D341Med (cell line): ENCODE measurements at regions not wholly inside any gene's neighbourhood (a gene's known extent, or its start where the extent isn't known, plus 50 kb on each side); places are given as distances from the start of the nearest gene placed in this dataset.
A peak's percentile ranks its signal among the peaks of the same experiment; 100 is the strongest.

Experiments
- DNase-seq: peaks from one replicate; pipeline ENCODE4 v3.0.0; 2012; ENCODE audit warnings: low spot score

- DNase-seq = peak; percentile 81
These were observed 323.3 kb downstream of the RPS6KC1 start for GRCh38 chr1:213374369-213374768.

DNA sequence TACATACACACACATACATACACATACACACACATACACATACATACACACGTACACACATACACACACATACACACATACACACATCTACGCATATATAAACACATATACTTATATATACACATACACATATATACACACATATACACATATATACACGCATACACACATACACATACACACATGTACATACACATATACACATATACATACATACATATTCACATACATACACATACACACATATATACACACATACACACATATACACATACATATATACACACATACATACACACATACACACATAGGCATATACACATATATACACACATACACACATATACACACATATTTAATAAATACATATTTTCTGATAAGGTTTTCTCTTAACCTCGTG is 324.0 kb downstream of the RPS6KC1 start:
- no peak for DNase-seq

DNA sequence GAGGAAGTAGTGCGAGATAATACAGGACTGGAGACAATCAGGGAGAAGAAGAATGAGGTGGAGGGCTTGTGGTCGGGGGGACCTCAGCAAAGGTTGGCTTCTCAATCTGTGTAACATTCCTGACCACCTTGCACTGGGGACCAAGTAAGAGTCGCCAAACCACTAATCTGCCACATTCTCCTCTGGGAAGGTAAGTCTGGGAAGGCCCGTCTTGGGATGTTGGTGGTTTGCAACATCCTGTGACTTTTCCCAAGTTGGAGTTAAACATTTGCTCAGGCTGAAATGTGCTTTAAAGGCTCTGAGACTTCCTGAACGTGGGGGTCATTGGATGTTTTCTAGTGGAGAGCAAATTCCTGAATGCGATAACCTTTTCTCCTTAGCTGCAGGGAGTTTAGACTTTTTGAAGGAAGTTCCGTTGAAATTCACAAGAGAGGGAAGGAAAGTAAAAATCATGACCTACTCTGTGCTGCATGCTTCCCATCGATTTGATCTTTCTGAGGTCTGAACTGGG is 325.9 kb downstream of the RPS6KC1 start:
- DNase-seq = no peak

GRCh38 chr1:213380865-213381264 is 329.8 kb downstream of the RPS6KC1 start:
- DNase-seq = no peak

- no peak for DNase-seq
These were observed 330.6 kb downstream of the RPS6KC1 start for GRCh38 chr1:213381572-213382084.

DNA sequence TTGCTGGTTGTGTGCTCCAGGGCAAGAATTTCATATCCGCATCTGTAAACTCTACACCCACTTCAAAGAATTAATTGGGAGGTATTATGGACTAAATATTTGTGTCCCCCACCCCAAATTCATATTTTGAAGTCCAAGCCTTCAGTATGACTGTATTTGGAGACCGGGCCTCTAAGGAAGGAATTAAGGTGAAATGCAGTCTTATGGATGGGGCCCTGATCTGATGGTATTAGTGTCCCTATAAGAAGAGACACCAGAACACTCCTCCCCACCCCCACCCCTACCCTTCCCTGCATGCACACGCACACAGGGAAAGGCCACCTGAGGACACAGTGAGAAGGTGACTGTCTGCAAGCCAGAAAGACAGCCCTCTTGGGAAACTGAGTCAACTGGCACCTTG is 332.4 kb downstream of the RPS6KC1 start:
- no peak for DNase-seq

GRCh38 chr1:213385201-213385600 is 334.2 kb downstream of the RPS6KC1 start:
- no peak for DNase-seq

GRCh38 chr1:213385806-213386324 is 334.8 kb downstream of the RPS6KC1 start:
- no peak for DNase-seq

DNA sequence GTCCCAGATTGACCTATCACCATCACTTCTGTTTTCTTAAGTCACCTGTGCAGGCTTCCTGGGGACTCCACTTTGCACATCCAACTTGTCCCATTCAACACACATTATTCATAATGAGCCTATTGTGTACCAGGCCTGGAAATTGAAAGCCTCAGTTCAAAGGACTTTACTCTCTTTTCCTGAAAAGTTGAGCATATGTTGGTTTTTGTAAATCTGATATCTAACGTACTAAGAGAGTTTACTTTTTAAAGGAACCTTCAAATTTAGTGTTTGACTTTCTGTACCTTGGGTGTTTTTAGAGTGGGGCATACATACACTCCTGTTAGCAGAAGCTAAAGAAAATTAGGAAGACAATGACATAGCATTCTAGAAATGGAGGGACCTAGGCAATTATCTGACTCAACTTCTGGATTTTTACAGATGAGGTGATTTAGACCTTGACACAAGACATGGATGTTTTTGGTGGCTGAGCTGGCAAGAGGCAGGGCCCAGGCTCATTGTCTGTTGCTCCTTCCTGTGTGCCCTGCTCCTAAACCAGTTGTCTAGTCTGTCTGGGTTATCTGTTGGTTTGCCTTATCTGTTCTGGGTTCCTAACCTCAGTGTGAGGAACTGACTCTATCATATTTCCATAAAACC is 336.5 kb downstream of the RPS6KC1 start:
- DNase-seq = no peak

GRCh38 chr1:213388199-213388598 is 337.2 kb downstream of the RPS6KC1 start:
- DNase-seq = no peak

DNA sequence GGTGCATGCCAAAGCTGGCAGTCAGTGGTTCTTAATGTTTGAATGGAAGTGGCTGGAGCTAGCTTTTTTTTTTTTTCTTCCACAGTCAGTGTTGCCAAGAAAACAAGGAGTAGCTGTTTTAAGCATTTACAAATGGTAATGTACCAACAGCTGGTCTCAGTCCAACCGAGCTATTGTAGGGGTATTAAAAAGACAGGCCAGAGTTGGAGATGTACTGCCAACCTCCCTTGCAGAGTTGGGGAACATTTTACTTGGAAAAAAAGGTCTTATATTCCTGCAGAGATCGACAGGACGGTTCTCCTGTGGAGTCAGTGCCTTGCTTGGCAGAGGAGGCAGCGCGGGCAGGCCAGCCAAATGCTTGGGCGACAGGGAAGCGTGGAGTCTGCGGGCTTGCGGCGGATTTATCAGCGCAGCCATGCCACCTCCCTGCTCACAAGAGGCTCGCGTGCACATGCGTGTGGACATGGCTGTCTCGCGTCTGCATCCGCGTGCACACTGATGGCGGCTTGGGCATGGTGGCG is 338.1 kb downstream of the RPS6KC1 start:
- no peak for DNase-seq

GRCh38 chr1:213391445-213391844 is 340.4 kb downstream of the RPS6KC1 start:
- no peak for DNase-seq

DNA sequence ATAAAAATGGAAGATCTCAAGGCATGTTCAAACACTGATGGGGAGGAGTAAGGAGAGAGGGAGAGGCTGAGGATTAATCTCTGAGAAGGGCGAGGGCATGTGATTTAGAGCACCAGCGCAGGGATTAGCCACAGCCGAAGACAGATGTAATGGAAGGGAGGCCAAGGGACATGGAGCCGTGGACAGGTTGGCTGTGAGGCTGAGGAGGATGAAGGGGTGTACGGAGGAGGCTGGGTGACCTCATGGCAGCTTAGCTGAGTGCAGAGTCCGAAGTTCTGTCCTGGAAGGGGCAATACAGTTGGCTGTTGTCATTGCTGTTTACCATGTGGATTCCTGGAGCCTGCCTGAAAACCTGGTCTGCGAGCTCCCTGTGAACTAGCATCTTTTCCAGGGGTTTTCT is 342.8 kb downstream of the RPS6KC1 start:
- DNase-seq = no peak

DNA sequence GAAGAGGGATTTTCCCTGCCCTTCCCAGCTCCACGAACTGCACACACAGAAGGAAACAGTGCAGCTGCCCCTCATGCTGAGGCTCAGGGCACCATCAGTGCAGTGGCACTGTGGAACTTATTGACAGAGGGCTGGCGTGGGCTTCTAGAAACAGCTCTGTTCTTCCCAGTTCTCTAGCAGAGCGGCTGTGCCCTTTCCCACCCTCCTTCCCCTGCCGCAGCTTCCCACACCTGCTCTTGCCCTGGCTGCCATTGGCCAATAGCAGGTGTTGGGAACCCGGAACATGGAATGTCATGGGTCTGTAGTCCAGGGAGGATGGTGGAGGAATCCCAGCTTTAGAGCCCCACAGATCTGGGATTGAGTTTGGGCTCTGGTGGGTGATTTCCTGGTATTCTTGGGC is 343.8 kb downstream of the RPS6KC1 start:
- DNase-seq = no peak

DNA sequence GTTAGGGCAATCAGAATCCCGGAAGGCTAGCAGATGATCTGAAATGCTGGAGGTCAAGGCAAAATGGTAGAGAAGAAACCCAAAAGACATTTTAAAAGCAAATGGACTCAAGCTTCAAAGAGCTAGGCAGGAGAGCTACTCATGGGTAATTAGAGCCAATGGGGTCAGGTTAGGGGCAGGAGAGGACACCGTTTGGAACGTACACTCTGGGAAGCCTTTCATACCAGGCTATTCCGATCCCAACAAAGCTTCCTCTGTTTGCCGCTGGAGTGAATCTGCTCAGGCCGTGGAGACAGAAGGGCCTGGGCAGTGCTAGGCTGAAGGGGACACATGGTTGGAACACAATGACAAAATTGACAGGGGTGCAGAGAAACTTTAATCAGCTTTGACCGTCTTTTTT is 346.6 kb downstream of the RPS6KC1 start:
- DNase-seq = no peak

DNA sequence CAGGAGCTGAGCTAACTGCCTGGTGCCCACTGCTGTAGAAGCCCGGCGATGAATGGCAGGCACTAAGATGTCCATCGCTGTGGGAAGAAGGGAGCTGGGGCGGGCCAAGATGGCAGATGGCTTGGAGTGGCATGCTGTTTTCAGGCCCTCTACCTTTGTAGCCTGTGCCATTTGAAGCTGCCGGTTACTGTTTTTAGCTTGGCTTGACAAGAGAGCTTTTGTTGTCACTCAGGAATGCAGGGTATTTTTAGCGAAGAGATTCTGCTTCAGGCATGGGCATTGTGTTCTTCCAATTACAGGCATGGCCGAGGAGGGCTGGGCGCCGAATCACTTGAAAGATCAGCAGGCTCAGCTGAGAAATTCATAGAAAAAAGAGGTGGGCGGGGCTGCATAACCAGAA is 348.7 kb downstream of the RPS6KC1 start:
- DNase-seq = no peak

GRCh38 chr1:213409208-213409631 is 358.2 kb downstream of the RPS6KC1 start:
- DNase-seq = no peak

- DNase-seq = no peak
These were observed 358.9 kb downstream of the RPS6KC1 start for GRCh38 chr1:213409971-213410370.

- no peak for DNase-seq
These were observed 363.3 kb downstream of the RPS6KC1 start for GRCh38 chr1:213414346-213414745.

GRCh38 chr1:213414911-213415310 is 363.9 kb downstream of the RPS6KC1 start:
- no peak for DNase-seq

GRCh38 chr1:213415691-213416380 is 364.8 kb downstream of the RPS6KC1 start:
- DNase-seq = no peak

DNA sequence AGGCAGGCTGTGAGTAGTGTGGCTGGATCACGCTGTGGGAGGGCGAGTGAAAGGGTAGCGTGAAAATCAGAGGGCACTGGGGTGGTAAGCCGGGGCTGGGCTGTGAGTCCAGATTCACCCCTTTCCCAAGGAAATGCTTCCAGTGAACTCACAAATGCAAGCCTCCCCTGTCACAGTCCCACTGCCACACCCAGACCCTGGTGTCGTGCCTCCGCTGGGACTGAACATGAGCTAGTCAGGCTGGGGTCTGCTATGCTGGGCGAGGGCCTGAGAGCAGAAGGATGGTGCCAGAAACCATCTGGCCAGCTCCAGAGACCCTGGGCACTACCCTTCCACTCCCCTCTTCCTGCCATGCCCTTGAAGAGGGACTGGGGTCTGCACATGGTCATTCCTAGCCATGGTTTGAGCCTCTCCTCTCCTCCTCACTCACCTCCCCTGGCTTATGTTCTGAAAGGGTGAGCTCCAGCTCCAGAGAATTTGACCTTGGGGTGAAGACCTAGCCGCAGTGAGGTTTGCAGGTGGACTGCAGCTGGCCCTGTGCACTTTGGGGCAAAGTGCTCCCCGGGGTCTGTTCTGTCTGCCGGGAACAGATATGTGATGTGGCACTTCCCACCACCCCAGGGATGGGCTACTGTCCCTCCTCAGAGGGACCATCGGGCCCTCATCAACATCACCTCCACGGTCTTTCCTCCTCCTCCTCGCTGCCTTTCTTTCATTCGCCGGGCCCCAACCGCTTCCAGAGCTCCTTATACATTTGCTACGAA is 365.6 kb downstream of the RPS6KC1 start:
- DNase-seq = no peak
